ENCODE measurements at regions not wholly inside any gene's neighbourhood (a gene's known extent, or its start where the extent isn't known, plus 50 kb on each side); places are given as distances from the start of the nearest gene placed in this dataset.
"Not testable (repeated sequence)": the region's sequence is repeated elsewhere in the genome, so short reads cannot be mapped to it uniquely, and the experiment has no call there.

DNA sequence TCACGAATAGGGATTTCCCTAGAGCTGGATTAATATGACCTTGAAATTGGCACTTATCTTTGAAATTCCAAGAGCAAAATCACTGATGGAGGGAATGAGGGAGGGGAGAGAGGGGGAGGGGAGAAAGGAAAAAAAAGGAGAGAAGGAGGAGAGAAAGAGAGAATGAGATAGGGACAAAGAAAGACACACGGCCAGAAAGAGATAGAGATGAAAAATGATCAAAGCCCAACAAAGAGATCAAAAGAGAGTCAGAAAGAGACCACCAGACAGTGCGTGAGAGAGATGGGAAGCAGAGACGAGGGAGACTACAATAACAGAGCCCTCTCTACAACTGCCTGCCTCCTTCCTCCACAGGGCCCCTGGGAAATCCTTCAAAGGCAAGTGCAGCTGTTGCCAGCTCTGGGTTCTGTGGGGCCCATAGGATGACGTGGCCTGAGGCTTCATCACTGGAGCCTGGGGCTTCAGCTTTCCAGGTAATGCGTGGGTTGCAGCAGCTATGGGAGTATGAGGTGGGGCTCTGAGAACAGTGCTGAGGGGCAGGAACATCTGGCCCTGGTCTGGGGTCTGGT is 58.3 kb upstream of the SHB start:
- H3K4me3 ChIP-seq (ENCODE audit: low read length): no peak overlapping the region
- DNase-seq (ENCODE audit: low read depth): no peak
- TF ChIP-seq, protein P1, sequence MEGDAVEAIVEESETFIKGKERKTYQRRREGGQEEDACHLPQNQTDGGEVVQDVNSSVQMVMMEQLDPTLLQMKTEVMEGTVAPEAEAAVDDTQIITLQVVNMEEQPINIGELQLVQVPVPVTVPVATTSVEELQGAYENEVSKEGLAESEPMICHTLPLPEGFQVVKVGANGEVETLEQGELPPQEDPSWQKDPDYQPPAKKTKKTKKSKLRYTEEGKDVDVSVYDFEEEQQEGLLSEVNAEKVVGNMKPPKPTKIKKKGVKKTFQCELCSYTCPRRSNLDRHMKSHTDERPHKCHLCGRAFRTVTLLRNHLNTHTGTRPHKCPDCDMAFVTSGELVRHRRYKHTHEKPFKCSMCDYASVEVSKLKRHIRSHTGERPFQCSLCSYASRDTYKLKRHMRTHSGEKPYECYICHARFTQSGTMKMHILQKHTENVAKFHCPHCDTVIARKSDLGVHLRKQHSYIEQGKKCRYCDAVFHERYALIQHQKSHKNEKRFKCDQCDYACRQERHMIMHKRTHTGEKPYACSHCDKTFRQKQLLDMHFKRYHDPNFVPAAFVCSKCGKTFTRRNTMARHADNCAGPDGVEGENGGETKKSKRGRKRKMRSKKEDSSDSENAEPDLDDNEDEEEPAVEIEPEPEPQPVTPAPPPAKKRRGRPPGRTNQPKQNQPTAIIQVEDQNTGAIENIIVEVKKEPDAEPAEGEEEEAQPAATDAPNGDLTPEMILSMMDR (conservative IDR thresholded peaks at IDR 0.05; ENCODE audit: low read depth, low read length): no peak

DNA sequence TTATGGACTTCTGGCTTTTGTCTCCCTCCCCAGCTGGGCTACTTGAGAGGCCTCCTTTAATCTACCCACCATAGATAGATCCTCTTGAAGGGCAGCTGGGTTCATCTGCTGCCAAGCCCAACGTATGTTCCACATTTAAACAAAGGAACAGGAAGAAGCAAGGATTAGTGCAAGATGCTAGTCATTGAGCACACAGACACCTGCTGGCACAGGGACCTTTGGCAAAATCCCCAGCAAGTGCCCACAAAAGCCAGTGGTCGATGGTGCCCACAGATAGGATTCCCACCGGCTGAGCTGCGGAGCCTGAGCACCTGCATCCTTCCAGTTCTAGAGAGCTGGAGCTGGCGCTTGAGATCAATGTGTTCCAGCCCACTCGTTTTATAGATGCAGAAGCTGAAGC is 57.7 kb upstream of the SHB start:
- TF ChIP-seq, protein P1 (conservative IDR thresholded peaks at IDR 0.05; ENCODE audit: low read depth, low read length): no peak
- DNase-seq (ENCODE audit: low read depth): no peak
- no peak overlapping the region for H3K4me3 ChIP-seq (ENCODE audit: low read length)

DNA sequence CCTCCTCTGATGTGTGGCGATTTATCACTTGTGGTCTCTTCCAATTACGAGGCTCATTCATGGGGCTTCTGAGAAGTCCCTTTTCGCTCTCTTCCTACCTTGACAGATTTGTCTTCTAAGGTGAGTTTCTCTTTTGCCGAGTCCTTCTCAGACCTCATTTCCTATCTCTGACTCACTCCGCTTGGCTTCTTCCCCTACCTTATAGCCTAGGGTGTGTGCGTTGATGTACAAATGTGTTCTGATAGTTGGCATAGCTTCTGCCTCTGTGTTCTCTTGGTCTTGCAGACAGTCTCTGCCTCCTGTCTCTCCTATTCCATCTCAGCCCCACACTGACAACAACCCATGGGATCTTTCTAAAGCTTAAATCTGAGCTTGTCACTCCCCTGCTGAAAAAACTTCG is 56.9 kb upstream of the SHB start:
- TF ChIP-seq, protein P1 (conservative IDR thresholded peaks at IDR 0.05; ENCODE audit: low read depth, low read length): no peak
- H3K4me3 ChIP-seq (ENCODE audit: low read length): no peak overlapping the region

DNA sequence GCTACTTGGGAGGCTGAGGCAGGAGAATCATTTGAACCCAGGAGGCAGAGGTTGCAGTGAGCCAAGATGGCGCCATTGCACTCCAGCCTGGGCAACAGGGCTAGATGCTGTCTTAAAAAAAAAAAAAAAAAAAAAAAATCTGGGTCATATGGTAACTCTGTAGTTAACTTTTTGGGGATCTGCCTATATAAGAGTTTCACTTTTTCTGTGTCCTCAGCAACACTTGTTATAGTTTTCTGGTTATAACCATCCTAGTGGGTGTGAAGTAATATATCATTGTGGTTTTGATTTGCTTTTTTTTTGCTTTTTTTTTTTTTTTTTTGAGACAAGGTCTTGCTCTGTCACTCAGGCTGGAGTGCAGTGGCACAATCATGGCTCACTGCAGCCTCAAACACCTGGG is 54.3 kb upstream of the SHB start:
- DNase-seq (ENCODE audit: low read depth); H3K4me3 ChIP-seq (ENCODE audit: low read length): not testable (repeated sequence)

More for the DNA sequence above, 56.9 kb upstream of the SHB start:
- no peak for DNase-seq (ENCODE audit: low read depth)

DNA sequence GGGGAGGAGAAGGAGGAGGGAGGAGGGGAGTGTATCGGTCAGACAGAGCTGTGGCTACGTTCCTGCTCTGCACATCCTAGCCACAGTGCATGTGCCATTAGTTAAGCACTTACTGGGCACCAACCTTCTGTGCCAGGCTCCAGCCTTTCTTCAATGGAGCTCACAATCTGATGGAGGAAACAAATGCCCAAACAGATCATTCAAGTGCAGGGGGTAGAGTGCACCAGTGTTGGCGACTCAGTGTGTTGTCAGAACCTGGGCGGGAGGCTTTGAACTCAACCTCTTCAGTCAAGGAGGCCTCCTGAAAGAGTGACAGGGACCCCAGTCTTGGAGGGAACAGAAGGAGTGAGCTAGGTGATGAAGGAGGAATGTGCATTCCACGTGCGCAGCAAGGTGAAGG is 51.9 kb upstream of the SHB start:
- no peak for DNase-seq (ENCODE audit: low read depth)
- TF ChIP-seq, protein P1 (conservative IDR thresholded peaks at IDR 0.05; ENCODE audit: low read depth, low read length): no peak
- H3K4me3 ChIP-seq (ENCODE audit: low read length): no peak overlapping the region

DNA sequence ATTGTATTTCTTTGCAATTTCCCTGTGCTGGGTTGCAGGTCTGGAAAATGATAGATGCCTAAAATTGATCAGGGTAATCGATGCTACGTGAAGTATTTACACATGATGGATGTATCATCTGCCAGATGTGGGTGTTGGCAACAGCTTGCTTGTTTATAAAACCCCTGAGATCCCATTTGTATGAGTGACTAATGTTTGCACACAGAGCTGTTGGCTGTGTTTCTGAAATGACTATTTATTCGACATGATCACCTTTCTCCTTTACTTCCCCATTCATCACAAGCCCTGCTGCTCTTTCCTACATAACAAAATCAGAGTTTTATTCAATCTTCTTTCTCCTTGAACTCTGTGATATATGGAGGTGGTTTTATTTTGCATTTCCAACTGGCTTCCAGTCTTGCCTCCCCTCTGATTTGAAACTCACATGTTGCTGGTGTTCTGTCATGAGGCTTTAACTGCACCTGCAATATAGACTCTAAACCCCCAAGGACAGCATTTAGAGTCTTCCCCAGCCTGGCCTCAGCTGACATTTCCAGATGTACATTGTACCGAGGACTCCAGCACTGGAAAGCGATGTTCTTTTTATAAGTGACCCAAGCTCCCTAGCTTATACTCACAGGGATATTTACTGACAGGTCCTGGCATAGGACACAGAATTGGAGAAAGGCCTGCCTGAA is 50.7 kb upstream of the SHB start:
- no peak for DNase-seq (ENCODE audit: low read depth)
- H3K4me3 ChIP-seq (ENCODE audit: low read length): no peak overlapping the region
- TF ChIP-seq, protein P1 (conservative IDR thresholded peaks at IDR 0.05; ENCODE audit: low read depth, low read length): no peak

DNA sequence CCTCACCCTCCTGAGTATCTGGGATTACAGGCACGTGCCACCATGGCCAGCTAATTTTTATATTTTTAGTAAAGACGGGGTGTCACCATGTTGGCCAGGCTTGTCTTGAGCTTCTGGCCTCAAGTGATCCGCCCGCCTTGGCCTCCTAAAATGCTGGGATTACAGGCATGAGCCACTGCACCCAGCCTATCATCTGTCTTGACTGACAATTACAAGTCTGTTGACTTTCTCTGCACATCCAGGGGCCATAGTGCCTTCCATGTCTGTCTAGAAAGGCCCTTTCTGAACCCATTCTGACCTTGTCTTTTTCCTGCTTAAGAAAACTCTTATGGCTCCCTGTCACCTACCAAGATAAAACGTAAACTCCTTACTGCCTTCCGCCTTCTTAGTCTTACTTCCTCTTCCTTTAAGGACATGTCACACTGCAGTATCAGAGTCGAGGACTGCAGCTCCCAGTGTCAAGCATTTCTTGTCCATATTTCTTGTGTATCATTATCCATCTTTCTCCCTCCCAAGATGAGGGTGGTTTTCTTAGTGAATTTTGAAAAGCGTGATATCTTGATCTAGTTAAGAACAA is 49.9 kb upstream of the SHB start:
- no peak overlapping the region for H3K4me3 ChIP-seq (ENCODE audit: low read length)
- DNase-seq (ENCODE audit: low read depth): no peak
- TF ChIP-seq, protein P1 (conservative IDR thresholded peaks at IDR 0.05; ENCODE audit: low read depth, low read length): no peak
